HG02798 (cell line): ENCODE measurements at regions not wholly inside any gene's neighbourhood (a gene's known extent, or its start where the extent isn't known, plus 50 kb on each side); places are given as distances from the start of the nearest gene placed in this dataset.
"Not testable (repeated sequence)": the region's sequence is repeated elsewhere in the genome, so short reads cannot be mapped to it uniquely, and the experiment has no call there.

Source experiments
- ATAC-seq: cut with Tn5 transposase; IDR thresholded peaks from one replicate; pipeline ENCODE4 v1.9.1; 2021; ENCODE audit warnings: mild to moderate bottlenecking; ENCODE audit not compliant: unreplicated experiment, poor library complexity

DNA sequence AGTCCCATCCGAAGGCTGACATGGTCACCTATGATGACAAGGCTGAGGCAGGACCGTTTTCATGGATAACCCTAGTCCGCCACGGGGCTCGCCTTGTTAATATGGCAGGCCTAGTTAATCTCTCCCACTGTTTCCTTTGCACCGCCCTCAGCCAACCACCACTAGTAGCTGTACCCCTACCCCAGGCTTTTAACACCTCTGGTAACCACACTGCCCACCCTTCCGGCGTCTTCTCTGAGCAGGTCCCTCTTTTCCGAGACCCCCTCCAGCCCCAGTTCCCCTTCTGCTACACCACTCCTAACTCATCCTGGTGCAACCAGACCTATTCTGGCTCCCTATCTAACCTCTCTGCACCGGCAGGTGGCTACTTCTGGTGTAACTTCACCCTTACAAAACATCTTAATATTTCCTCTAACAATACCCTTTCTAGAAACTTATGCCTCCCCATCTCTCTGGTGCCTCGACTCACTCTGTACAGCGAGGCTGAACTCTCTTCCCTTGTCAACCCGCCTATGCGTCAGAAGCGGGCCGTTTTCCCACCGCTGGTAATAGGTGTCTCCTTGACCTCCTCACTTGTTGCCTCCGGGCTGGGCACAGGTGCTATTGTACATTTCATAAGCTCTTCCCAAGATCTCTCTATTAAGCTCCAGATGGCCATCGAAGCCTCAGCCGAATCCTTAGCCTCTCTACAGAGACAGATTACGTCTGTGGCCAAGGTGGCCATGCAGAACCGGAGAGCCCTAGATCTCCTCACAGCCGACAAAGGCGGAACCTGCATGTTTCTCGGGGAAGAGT lies 964.4 kb downstream of the RPA4 start:
- no peak for ATAC-seq

DNA sequence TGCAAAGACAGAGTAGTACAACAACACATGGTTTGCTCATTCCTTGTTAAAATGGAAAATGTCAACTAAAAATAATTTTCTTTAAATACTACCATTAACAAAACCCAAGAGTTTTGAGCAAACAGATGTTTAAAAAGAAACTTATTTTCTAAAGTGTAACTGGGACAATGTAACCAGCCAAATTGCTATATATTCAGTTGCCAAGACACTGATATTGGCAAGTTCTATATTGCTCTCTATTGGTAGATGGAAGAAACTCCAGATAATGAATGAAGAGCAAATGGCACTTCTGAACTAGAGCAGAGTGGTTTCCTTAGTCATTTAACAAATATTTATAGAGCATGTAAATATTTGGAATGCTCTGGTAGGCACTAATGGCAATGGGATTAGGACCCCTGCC lies 966.2 kb downstream of the RPA4 start:
- ATAC-seq, result no peak

DNA sequence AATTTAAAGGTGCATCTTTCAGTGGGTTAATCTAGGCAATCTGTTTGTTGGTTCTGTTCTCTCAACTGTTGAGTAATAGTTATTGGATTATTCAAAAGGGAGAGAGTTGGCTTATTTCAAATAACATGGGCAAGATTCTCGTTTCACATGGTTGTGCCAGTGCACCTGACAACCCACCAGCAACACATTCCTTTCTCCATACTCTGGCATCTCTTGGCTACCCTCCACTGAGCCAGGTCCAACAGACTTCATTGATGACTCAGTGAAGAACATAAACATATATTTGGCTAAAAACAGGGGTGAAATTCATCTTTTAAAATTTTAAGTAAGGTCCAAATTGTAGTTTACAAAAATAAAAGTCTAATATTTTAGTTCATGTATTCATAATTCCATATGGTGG lies 967.2 kb downstream of the RPA4 start:
- no peak for ATAC-seq

DNA sequence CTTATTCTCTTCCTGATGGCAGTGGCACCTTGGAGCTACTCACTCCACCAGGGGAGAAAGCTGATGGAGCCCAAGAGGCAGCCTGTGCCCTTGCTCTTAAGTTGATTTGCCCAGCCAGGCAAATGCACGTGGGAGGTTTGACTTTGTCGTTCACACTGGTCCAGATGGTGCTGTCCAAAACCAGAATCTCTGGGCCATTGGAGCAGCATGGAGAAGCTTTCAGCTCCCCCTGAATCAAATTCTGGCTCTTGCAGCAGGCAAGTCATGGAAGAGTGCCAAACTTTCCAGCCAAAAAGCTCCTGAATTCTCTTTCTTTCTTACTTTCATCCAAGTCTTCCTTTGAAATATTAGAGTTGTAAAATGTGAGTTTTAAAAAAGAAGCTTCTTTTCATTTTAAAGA lies 970.4 kb downstream of the RPA4 start:
- ATAC-seq, result no peak

DNA sequence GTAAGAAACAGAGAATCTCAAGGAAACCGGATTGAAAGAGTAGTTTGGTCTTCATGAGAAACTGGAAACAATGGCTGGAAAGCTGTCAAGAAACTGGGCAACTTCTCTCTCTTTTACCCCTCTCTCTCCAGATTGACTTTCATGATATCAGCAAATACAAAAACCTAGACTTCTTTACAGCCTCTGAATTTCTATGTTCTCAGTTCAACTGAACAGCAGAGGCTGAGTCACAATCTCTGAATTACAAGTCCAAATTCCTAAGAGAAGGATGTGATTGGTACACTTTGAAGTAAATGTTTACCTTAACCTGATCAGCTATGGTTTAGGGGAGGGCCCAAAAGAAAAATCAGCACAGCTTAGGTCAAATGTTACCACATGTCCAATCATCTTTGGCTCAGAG lies 974.9 kb downstream of the RPA4 start:
- ATAC-seq, result no peak

DNA sequence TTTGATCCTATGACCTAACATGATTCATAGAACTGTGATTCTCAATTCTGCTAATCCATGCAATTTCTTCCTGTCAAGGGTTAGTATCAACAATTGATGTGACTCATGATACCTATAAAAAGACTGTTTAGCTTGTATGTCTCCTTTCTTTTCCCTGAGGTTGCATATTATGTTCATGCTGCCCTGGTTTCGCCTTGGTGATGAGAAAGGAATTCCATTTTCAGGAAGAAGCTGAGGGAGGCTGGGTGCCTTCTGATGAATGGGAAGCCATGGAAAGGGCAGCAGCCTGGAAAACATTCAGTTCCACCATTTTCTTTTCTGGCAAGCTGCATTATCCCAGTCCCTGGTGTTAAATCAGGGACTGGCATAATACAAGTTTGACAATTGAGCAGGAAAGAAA lies 976.5 kb downstream of the RPA4 start:
- no peak for ATAC-seq

DNA sequence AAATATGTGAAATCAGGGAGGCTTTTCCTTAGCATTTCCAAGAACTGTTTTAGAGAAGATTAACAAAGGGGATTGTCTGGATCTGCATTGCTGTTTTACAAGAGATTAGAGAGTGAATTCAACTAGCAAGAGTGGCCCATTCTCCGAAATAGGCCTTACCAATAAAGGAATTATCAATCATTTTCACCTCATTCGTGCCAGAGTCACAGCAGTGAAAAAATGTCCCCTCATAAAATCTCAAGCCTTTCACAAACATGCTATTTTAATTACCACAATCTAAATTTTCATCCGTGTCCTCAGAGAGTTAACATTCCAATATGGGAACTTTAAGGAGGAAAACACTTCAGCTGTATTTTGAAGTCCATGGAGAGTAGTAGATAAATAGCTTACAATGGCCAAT lies 979.6 kb downstream of the RPA4 start:
- ATAC-seq, result no peak

DNA sequence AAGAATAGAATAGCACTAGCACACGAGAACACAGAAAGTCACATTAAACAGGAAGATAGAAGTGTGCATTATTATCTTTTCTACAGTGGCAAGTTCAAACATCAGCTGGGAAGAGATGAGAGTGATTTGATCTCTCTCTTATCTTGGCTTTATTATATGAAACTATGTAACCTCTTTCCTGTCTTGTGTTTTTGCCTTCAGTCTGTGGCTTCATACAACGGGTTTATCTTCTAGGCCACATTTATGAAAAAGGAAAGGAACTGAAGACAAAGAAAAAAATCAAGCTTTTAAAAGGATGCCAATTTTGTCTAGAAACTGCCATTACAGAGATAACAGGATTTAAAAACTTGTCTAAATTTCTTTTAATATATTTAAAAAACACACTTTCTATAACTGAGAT lies 983.6 kb downstream of the RPA4 start:
- no peak for ATAC-seq

DNA sequence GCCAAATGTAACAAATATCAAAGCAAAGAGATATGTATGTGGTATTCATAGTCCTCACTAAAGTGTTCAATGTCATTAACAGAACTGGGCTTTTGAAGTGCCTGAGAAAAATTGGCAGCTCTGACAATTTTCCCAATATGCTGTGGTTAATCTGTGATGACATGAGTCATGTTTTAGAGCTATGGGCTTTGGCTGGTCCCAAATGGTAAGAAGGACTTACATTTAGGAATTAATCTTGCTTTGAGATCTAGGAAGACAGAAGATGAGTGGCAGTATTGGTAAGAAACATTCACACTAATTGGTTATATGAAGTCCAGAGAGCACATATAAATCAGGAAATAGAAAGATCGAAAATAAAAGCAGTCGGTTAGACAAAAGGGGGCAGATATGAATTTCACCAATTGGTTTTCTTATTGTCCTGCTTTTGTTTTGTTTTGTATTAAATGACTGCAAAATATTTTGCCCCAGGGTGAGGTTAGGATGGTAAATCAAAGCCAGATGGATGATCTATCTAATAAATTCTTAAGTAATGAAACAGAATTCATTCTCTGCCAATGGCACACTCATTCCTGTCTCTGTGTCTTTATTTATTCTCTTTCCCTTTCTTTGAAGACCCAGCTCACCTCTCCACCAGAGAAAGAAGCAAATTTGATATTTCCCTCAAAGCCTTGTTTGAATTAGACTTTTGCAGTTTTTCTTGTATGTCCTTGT lies 993.1 kb downstream of the RPA4 start:
- ATAC-seq, result no peak

DNA sequence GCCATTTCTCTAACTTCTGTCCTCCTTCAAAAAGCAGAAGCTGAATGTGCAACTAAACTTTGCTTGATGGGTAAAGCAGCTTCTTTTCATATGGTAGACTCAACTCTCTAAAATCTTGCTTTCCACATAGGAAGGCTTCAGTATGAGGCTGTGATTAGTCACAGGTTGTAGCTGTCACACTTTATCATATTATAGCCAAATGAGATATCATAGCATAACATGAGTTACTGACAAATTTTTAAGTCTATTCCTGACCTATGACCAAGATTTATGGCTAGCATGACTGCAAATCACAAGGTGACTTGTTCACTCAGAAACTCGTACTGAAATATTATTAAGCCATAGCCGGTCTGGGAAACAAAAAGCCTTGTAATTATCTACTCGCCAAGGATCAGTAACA lies 998.6 kb downstream of the RPA4 start:
- no peak for ATAC-seq

DNA sequence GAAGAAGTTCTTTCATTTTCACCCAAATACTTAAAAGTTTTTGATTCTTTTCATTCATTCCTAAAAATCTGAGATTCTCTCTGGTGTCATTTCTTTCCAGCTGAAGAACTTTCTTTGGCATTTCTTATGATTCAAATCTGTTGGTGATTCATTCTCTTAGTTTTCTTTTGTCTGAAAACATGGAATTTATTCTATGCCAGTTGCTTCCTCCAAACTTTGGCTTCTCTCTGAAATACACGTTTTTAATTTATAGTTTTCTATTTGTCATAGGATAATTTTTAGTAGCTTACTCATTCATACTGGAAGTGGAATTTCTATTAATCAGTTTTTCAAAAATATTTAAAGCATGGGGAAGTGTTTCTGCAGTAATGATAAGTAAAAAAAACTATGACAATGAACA lies 1012.0 kb downstream of the RPA4 start:
- no peak for ATAC-seq

DNA sequence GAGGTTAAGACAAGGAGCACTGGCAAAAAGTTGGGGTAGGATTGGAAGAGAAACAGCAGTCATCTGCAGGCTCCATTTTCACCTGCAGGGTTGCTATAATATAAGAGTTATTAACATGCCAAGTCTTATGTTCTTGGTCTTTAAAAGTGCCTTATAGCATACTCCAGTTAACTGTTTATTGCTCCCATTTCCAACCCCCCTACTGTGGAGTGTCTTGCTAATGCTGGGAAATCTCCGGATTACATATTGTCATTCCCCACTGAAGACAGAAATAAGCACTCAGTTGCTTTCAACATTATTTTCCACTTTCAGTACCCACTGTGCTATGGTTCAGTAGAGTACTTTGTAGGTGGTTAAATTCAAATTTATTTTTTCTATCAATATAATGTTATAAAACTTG lies 1014.3 kb downstream of the RPA4 start:
- no peak for ATAC-seq

DNA sequence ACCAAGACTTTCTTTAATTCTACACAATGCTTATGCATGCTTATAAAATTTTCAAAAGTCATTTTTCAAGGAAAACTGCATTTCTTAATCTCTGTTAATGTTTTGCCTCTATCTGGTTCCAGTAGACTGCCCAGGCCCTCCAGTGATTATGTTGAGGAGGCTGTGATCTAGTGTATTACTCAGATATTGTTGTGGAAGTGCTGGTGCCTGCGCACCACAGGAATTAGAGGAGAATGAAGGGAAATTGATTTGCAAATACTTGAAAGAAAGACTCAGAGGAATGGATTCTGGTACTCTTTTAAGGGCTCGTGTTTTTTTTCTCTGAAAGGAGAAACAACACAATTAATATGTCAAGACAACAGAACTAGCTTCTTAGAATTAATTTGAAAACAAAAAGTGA lies 1015.1 kb downstream of the RPA4 start:
- ATAC-seq, result no peak

DNA sequence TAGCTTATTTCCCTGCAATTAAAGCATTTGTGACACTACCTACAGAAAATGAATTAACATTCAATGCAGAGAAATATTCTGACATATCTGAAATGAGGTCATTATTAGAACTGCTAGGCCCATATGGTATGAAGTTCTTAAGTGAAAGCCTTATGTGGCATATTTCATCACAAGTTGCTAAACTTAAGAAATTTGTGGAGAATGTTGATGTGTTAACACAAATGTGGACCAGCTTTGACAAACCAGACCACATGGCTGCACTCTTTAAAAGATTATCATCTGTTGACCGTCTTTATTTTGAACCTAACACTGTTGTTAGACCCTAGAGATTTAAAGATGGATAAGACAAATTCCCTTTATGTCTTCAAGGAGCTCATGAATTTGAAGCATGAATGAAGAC lies 1024.1 kb downstream of the RPA4 start:
- no peak for ATAC-seq

DNA sequence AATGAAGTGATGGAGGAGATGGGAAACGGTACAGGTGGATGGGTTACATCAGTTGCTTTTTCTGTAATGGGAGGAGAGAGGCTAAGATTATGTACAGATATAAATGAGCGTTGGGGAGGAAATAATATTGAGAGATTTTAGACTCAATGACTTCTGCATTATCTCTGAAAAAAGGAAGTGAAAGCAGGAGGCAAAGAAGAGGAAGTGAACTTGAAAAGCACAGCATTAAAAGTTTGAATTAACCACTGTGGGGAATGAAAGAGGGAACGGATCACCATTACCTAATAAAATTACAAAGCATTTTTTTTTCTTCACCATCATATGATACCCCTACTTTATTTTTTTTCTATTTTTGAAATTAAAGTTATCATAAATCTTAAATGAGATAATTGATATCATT lies 1025.5 kb downstream of the RPA4 start:
- peak; percentile 74 for ATAC-seq

DNA sequence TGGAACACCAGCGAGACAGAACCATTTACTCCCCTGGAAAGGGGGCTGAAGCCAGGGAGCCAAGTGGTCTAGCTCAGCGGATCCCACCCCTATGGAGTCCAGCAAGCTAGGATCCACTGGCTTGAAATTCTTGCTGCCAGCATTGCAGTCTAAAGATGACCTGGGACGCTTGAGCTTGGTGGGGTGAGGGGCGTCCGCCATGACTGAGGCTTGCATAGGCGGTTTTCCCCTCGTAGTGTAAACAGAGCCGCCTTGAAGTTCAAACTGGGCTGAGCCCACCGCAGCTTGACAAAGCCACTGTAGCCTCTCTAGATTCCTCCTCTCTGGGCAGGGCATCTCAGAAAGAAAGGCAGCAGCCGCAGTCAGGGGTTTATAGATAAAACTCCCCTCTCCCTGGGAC lies 1031.7 kb downstream of the RPA4 start:
- ATAC-seq, result not testable (repeated sequence)

DNA sequence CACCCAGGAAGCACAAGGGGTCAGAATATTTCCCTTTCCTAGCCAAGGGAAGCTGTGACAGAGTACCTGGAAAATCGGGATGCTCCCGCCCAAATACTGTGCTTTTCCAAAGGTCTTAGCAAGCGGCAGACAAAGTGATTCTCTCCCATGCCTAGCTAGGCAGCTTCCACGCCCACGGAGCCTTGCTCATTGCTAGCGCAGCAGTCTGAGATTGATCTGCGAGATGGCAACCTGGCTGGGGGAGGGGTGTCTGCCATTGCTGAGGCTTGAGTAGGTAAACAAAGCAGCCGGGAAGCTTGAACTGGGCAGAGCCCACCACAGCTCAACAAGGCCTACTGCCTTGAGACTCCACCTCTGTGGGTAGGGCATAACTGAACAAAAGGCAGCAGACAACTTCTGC lies 1037.5 kb downstream of the RPA4 start:
- ATAC-seq, result not testable (repeated sequence)

DNA sequence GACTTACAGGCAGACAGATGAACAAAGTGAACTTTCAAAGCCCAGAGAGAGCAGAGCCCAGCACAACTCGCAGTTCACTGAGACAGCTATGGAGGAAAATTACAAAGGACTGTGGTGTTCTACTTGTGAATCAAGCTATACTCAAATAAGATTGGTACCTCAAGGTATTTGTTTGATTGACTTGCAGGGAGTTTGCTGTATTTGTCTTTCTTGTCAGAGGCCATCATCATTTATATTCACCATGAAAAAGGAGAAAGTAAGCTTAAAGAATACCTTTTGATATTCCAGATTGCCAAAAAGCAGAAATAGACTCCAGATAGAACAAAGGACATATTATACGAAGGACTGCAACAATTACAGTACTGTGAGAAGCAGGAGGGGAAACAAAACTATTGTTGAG lies 1047.9 kb downstream of the RPA4 start:
- no peak for ATAC-seq

DNA sequence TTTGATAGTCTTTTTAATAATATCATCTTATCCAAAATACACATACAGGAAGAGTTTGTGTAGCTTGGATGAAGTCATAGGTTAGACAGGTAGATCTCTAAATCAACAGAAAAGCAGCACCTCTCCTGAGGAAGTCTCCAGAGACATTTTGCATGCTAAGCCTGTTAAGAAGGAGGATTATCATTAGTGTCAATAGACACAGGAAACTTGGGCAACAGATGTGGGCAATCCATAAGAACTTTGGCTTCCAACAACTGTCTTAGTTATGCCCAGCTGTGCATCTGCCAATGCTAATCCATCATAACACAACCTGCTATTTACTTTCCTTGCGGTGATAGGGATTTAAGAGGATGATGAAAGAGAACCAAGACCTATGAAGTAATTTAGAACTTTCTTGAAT lies 1052.6 kb downstream of the RPA4 start:
- no peak for ATAC-seq

DNA sequence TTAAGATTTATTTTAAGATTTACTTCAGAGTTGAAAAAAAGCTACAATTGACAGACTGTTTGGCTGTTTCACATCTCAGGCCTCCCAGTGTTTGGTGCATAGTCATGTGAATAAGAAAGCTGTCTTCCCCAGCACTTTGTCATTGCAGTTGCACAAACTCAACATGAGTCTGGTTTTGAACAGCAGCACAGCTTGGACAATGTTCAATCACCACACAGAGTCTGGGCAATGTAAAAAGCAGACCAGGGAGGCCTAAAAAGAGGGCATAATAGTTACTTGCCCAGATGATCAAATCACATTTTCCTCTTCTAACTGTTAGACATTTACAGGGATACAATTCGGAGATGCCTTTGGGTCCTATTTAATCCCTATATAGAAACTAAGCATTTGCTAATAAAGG lies 1055.0 kb downstream of the RPA4 start:
- ATAC-seq, result no peak

DNA sequence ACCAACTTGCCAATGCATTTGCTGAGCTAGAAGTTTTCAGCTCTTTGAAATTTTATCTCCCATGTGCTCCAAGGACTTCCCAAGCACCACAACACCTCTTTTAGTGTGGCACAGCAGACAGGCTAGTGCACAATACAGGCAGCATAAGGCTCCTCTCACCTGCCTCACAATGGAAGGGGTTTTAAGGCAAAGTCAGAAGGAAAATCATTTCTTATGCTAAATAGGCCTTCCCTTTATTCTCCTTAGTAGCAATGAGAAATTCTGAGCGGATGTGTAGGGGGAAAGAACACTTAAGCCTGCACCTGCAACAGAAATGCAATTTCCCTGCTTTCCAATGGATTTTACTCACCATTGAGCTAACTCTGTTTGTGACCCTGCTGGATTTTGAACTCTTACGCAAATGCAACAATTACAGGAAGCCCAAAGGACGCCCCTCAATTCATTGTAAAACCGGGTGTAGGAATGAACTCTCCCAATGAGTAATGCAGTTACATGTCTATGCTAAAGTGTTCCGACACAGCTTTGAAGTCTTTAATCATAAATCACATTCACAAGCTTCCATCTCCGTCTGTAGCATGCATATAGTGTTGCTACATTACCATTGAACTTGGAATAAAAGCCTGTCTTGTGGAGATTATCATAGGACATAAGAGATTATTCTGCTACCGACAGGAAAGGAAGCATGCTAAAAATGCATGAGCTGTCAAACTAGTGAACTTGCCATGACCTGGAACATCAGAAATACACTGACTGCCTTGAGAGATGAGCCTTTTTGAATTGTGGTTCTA lies 1084.9 kb downstream of the RPA4 start:
- ATAC-seq, result no peak
